Common myeloid progenitor, CD34-positive (primary cell): ENCODE measurements at regions not wholly inside any gene's neighbourhood (a gene's known extent, or its start where the extent isn't known, plus 50 kb on each side); places are given as distances from the start of the nearest gene placed in this dataset.

Experiments used
- CTCF ChIA-PET: fragments of 350-600 bp; sonication (Branson Sonifier 250); formaldehyde crosslinking; loops from one replicate; lab custom pipeline; 2021; ENCODE audit warnings: antibody characterized with exemption; lab: Charles Lee
- POLR2A ChIA-PET: fragments of 350-600 bp; sonication (Branson Sonifier 250); formaldehyde crosslinking; loops from one replicate; lab custom pipeline; 2021; ENCODE audit warnings: antibody characterized with exemption; lab: Charles Lee
- DNase-seq, 3 donors: peaks; one replicate each; pipeline versions ENCODE4 v3.0.0 to v3.0.0-alpha.2; 2013
- H3K27ac ChIP-seq, 2 experiments: 1 replicate in 1 of 2; 2 replicates in 1 of 2; pipeline ENCODE4 v1.7.0; 2013; ENCODE audit warnings: inconsistent platforms in 2 of 2, low read length in 2 of 2, mild to moderate bottlenecking in 2 of 2, low read depth in 1 of 2, moderate library complexity in 1 of 2; ENCODE audit not compliant: severe bottlenecking in 2 of 2, insufficient read depth in 1 of 2, poor library complexity in 1 of 2
- H3K27me3 ChIP-seq, 5 experiments: replicated peaks in 2 of 5; 1 replicate in 3 of 5; 2 replicates in 2 of 5; pipeline versions ENCODE4 v1.6.1 to v1.7.0; 2013; ENCODE audit warnings: low read length in 4 of 5, mild to moderate bottlenecking in 2 of 5, moderate library complexity in 2 of 5, inconsistent platforms in 1 of 5; ENCODE audit not compliant: insufficient read depth in 5 of 5, control insufficient read depth in 4 of 5
- H3K36me3 ChIP-seq, 4 experiments: 1 replicate in 2 of 4; 2 replicates in 2 of 4; pipeline versions ENCODE4 v1.6.1 to v1.7.0; 2013; ENCODE audit warnings: low read length in 3 of 4, control low read depth in 1 of 4, mild to moderate bottlenecking in 1 of 4; ENCODE audit not compliant: control insufficient read depth in 4 of 4, insufficient read depth in 4 of 4
- H3K4me1 ChIP-seq, 4 experiments: 1 replicate in 3 of 4; 2 replicates in 1 of 4; pipeline versions ENCODE4 v1.6.1 to v1.7.1; 2013; ENCODE audit warnings: low read length in 3 of 4, mild to moderate bottlenecking in 3 of 4, control low read depth in 1 of 4, inconsistent platforms in 1 of 4, moderate library complexity in 1 of 4; ENCODE audit not compliant: control insufficient read depth in 4 of 4, insufficient read depth in 4 of 4; ENCODE audit errors: control extremely low read depth in 1 of 4
- H3K4me3 ChIP-seq, 7 experiments: 1 replicate in 4 of 7; 2 replicates in 3 of 7; pipeline versions ENCODE4 v1.5.1 to v1.7.0; 2013; ENCODE audit warnings: mild to moderate bottlenecking in 7 of 7, low read length in 6 of 7, moderate library complexity in 6 of 7, inconsistent platforms in 2 of 7, low read depth in 2 of 7, control low read depth in 1 of 7; ENCODE audit not compliant: insufficient read depth in 4 of 7, control insufficient read depth in 1 of 7; ENCODE audit errors: extremely low read depth in 1 of 7
- H3K9me3 ChIP-seq, 5 experiments: 1 replicate in 4 of 5; 2 replicates in 1 of 5; pipeline versions ENCODE4 v1.6.1 to v1.7.1; 2013; ENCODE audit warnings: low read length in 4 of 5, mild to moderate bottlenecking in 2 of 5, inconsistent platforms in 1 of 5, low read depth in 1 of 5, moderate library complexity in 1 of 5; ENCODE audit not compliant: control insufficient read depth in 4 of 5, insufficient read depth in 2 of 5; ENCODE audit errors: control extremely low read depth in 1 of 5
- WGBS: methylation state at CpG from one replicate; pipeline ENCODE4 v1.1.5; 2013; ENCODE audit not compliant: insufficient coverage; 5-methylcytosine and 5-hydroxymethylcytosine counted together

- Histone ChIP-seq H3K27me3 (no peaks in the 10 kb centered on the region), H3K36me3 (no peaks in the 10 kb centered on the region), H3K9me3 (peaks cover 0 to 1% (median 0%) of the 10 kb centered on the region in 5 experiments), H3K4me1 (no peaks in the 10 kb centered on the region), H3K4me3 (no peak overlapping the region), H3K27ac (no peak overlapping the region)
- ChIA-PET CTCF (no interaction called here), POLR2A (no interaction called here)
- DNase-seq: no peak
- WGBS: 100% methylated on average over 2 of the region's 7 CpGs
These were observed 705.1 kb upstream of the GCFC2 start for GRCh38 chr2:76415821-76416220.

- no peak overlapping the region for H3K4me3 ChIP-seq
- no peaks in the 10 kb centered on the region for H3K27me3 ChIP-seq
- no peak for DNase-seq
- no peaks in the 10 kb centered on the region for H3K9me3 ChIP-seq
- POLR2A ChIA-PET: no interaction called here
- H3K27ac ChIP-seq: no peak overlapping the region
- CTCF ChIA-PET: no interaction called here
- no peaks in the 10 kb centered on the region for H3K36me3 ChIP-seq
- H3K4me1 ChIP-seq: no peaks in the 10 kb centered on the region
These were observed 702.7 kb upstream of the GCFC2 start for GRCh38 chr2:76413436-76413835.

GRCh38 chr2:76406134-76406855, 695.6 kb upstream of the GCFC2 start:
- Histone ChIP-seq H3K9me3 (no peaks in the 10 kb centered on the region), H3K36me3 (no peaks in the 10 kb centered on the region), H3K4me1 (no peaks in the 10 kb centered on the region), H3K27me3 (no peaks in the 10 kb centered on the region), H3K4me3 (no peak overlapping the region), H3K27ac (no peak overlapping the region)
- DNase-seq: no peak
- WGBS: over 99% methylated on average over 10 of the region's 12 CpGs
- CTCF ChIA-PET: no interaction called here
- POLR2A ChIA-PET: no interaction called here

- Histone ChIP-seq H3K4me3 (no peak overlapping the region), H3K9me3 (no peaks in the 10 kb centered on the region), H3K4me1 (no peaks in the 10 kb centered on the region), H3K27me3 (no peaks in the 10 kb centered on the region), H3K27ac (no peak overlapping the region), H3K36me3 (no peaks in the 10 kb centered on the region)
- ChIA-PET CTCF (no interaction called here), POLR2A (no interaction called here)
- DNase-seq: no peak
These were observed 682.6 kb upstream of the GCFC2 start for GRCh38 chr2:76393356-76393755.

- Histone ChIP-seq H3K4me3 (no peak overlapping the region), H3K27ac (no peak overlapping the region), H3K4me1 (no peaks in the 10 kb centered on the region), H3K36me3 (no peaks in the 10 kb centered on the region), H3K27me3 (no peaks in the 10 kb centered on the region), H3K9me3 (no peaks in the 10 kb centered on the region)
- 73% methylated on average over 3 of the region's 3 CpGs for WGBS
- POLR2A ChIA-PET: no interaction called here
- no peak for DNase-seq
- CTCF ChIA-PET: no interaction called here
These were observed 681.0 kb upstream of the GCFC2 start for GRCh38 chr2:76391678-76392077.

- Histone ChIP-seq H3K36me3 (no peaks in the 10 kb centered on the region), H3K9me3 (no peaks in the 10 kb centered on the region)
These were observed 676.6 kb upstream of the GCFC2 start for GRCh38 chr2:76387294-76387693.

GRCh38 chr2:76385943-76386342, 675.2 kb upstream of the GCFC2 start:
- Histone ChIP-seq H3K27me3 (no peaks in the 10 kb centered on the region), H3K4me1 (no peaks in the 10 kb centered on the region), H3K4me3 (no peak overlapping the region), H3K36me3 (no peaks in the 10 kb centered on the region), H3K9me3 (no peaks in the 10 kb centered on the region), H3K27ac (no peak overlapping the region)
- no peak for DNase-seq
- no CpG with 5 or more reads among the region's 1 CpG for WGBS
- ChIA-PET POLR2A (no interaction called here), CTCF (no interaction called here)

More at GRCh38 chr2:76387294-76387693, 676.6 kb upstream of the GCFC2 start:
- no peak for DNase-seq
- ChIA-PET CTCF (no interaction called here), POLR2A (no interaction called here)
- no CpG with 5 or more reads among the region's 1 CpG for WGBS
- Histone ChIP-seq H3K4me1 (no peaks in the 10 kb centered on the region), H3K27me3 (no peaks in the 10 kb centered on the region), H3K4me3 (no peak overlapping the region), H3K27ac (no peak overlapping the region)
